NCI-H2081 (cell line): ENCODE measurements at regions not wholly inside any gene's neighbourhood (a gene's known extent, or its start where the extent isn't known, plus 50 kb on each side); places are given as distances from the start of the nearest gene placed in this dataset.

Source experiments
- DNase-seq, 2 experiments: peaks; one replicate each; lab custom pipeline; 2025; lab: John Stamatoyannopoulos, UW

- DNase-seq, result no peak
These were observed 475.4 kb upstream of the GHITM start for GRCh38 chr10:83663918-83664317.

GRCh38 chr10:83666762-83667161 is 472.5 kb upstream of the GHITM start:
- DNase-seq, result no peak

- DNase-seq, result no peak
These were observed 471.7 kb upstream of the GHITM start for GRCh38 chr10:83667594-83667993.

- peak; percentile 27 to 56 for DNase-seq
These were observed 466.0 kb upstream of the GHITM start for GRCh38 chr10:83673316-83673715.

GRCh38 chr10:83677795-83678194 is 461.5 kb upstream of the GHITM start:
- no peak for DNase-seq

- DNase-seq, result no peak
These were observed 460.5 kb upstream of the GHITM start for GRCh38 chr10:83678850-83679249.

GRCh38 chr10:83680470-83680891 is 458.8 kb upstream of the GHITM start:
- DNase-seq, result no peak

- no peak for DNase-seq
These were observed 456.9 kb upstream of the GHITM start for GRCh38 chr10:83682414-83682813.

- DNase-seq, result no peak
These were observed 453.9 kb upstream of the GHITM start for GRCh38 chr10:83685458-83685857.

GRCh38 chr10:83691791-83692596 is 447.3 kb upstream of the GHITM start:
- no peak for DNase-seq

- DNase-seq, result no peak
These were observed 440.4 kb upstream of the GHITM start for GRCh38 chr10:83698899-83699298.

- no peak for DNase-seq
These were observed 437.5 kb upstream of the GHITM start for GRCh38 chr10:83701799-83702198.

- no peak for DNase-seq
These were observed 436.6 kb upstream of the GHITM start for GRCh38 chr10:83702731-83703130.

- no peak for DNase-seq
These were observed 433.2 kb upstream of the GHITM start for GRCh38 chr10:83706120-83706519.

- DNase-seq, result no peak
These were observed 432.2 kb upstream of the GHITM start for GRCh38 chr10:83706952-83707582.

GRCh38 chr10:83713423-83713822 is 425.9 kb upstream of the GHITM start:
- no peak for DNase-seq

- no peak for DNase-seq
These were observed 416.2 kb upstream of the GHITM start for GRCh38 chr10:83723080-83723479.

GRCh38 chr10:83724471-83725241 is 414.7 kb upstream of the GHITM start:
- DNase-seq, result no peak

GRCh38 chr10:83725567-83725966 is 413.7 kb upstream of the GHITM start:
- DNase-seq, result no peak

- no peak for DNase-seq
These were observed 405.0 kb upstream of the GHITM start for GRCh38 chr10:83734278-83734677.

GRCh38 chr10:83736008-83736407 is 403.3 kb upstream of the GHITM start:
- no peak for DNase-seq

GRCh38 chr10:83750604-83751003 is 388.7 kb upstream of the GHITM start:
- DNase-seq, result no peak

- DNase-seq, result no peak
These were observed 385.8 kb upstream of the GHITM start for GRCh38 chr10:83753490-83753889.
